OCI-M1 (cell line): ENCODE measurements at regions not wholly inside any gene's neighbourhood (a gene's known extent, or its start where the extent isn't known, plus 50 kb on each side); places are given as distances from the start of the nearest gene placed in this dataset.
A peak's percentile ranks its signal among the peaks of the same experiment; 100 is the strongest.

Experiments used
- DNase-seq: peaks from one replicate; lab custom pipeline; 2025; lab: John Stamatoyannopoulos, UW

- no peak for DNase-seq
These were observed 1006.4 kb upstream of the TMEM132C start for GRCh38 chr12:127260531-127260930.

GRCh38 chr12:127260999-127261398, 1006.0 kb upstream of the TMEM132C start:
- DNase-seq = no peak

- DNase-seq = no peak
These were observed 1004.4 kb upstream of the TMEM132C start for GRCh38 chr12:127262615-127263014.

- DNase-seq = no peak
These were observed 1003.3 kb upstream of the TMEM132C start for GRCh38 chr12:127263621-127264020.

- no peak for DNase-seq
These were observed 999.8 kb upstream of the TMEM132C start for GRCh38 chr12:127267128-127267527.

GRCh38 chr12:127268213-127268612, 998.8 kb upstream of the TMEM132C start:
- no peak for DNase-seq

- DNase-seq = no peak
These were observed 998.1 kb upstream of the TMEM132C start for GRCh38 chr12:127268706-127269425.

- no peak for DNase-seq
These were observed 996.8 kb upstream of the TMEM132C start for GRCh38 chr12:127270193-127270592.

- no peak for DNase-seq
These were observed 995.2 kb upstream of the TMEM132C start for GRCh38 chr12:127271776-127272175.

- peak; percentile 14 for DNase-seq
These were observed 994.1 kb upstream of the TMEM132C start for GRCh38 chr12:127272864-127273263.

GRCh38 chr12:127273626-127274025, 993.3 kb upstream of the TMEM132C start:
- DNase-seq = no peak

- DNase-seq = no peak
These were observed 991.6 kb upstream of the TMEM132C start for GRCh38 chr12:127275416-127275815.

- DNase-seq = no peak
These were observed 989.1 kb upstream of the TMEM132C start for GRCh38 chr12:127277882-127278281.

- DNase-seq = no peak
These were observed 988.6 kb upstream of the TMEM132C start for GRCh38 chr12:127278351-127278750.

- DNase-seq = peak; percentile 52
These were observed 986.3 kb upstream of the TMEM132C start for GRCh38 chr12:127280393-127281275.

GRCh38 chr12:127282786-127283565, 984.0 kb upstream of the TMEM132C start:
- no peak for DNase-seq

GRCh38 chr12:127284021-127284420, 982.9 kb upstream of the TMEM132C start:
- no peak for DNase-seq

- peak; percentile 19 for DNase-seq
These were observed 982.0 kb upstream of the TMEM132C start for GRCh38 chr12:127284870-127285431.

GRCh38 chr12:127286281-127286680, 980.7 kb upstream of the TMEM132C start:
- no peak for DNase-seq

- no peak for DNase-seq
These were observed 979.7 kb upstream of the TMEM132C start for GRCh38 chr12:127287256-127287655.

GRCh38 chr12:127290251-127290650, 976.7 kb upstream of the TMEM132C start:
- DNase-seq = no peak

- DNase-seq = no peak
These were observed 974.2 kb upstream of the TMEM132C start for GRCh38 chr12:127292736-127293135.
